HG02610 (cell line): ENCODE measurements at regions not wholly inside any gene's neighbourhood (a gene's known extent, or its start where the extent isn't known, plus 50 kb on each side); places are given as distances from the start of the nearest gene placed in this dataset.
"Not testable (repeated sequence)": the region's sequence is repeated elsewhere in the genome, so short reads cannot be mapped to it uniquely, and the experiment has no call there.

ENCODE experiments used
- ATAC-seq: cut with Tn5 transposase; IDR thresholded peaks from one replicate; pipeline ENCODE4 v1.9.1; 2021; ENCODE audit warnings: mild to moderate bottlenecking, moderate library complexity; ENCODE audit not compliant: unreplicated experiment

- no peak for ATAC-seq
Observed at GRCh38 chr7:37545619-37546534, 97.2 kb upstream of the ELMO1 start.

- no peak for ATAC-seq
Observed at GRCh38 chr7:37546677-37547076, 98.0 kb upstream of the ELMO1 start.

GRCh38 chr7:37549076-37549931 is 100.6 kb upstream of the ELMO1 start:
- ATAC-seq, result no peak

- no peak for ATAC-seq
Observed at GRCh38 chr7:37550426-37550825, 101.8 kb upstream of the ELMO1 start.

- ATAC-seq, result no peak
Observed at GRCh38 chr7:37550872-37551271, 102.2 kb upstream of the ELMO1 start.

- ATAC-seq, result no peak
Observed at GRCh38 chr7:37552030-37552429, 103.4 kb upstream of the ELMO1 start.

GRCh38 chr7:37552439-37552838 is 103.8 kb upstream of the ELMO1 start:
- not testable (repeated sequence) for ATAC-seq

- ATAC-seq, result no peak
Observed at GRCh38 chr7:37555528-37555927, 106.9 kb upstream of the ELMO1 start.

- ATAC-seq, result no peak
Observed at GRCh38 chr7:37557571-37558209, 109.0 kb upstream of the ELMO1 start.

GRCh38 chr7:37558320-37559096 is 109.8 kb upstream of the ELMO1 start:
- ATAC-seq, result no peak

- no peak for ATAC-seq
Observed at GRCh38 chr7:37570145-37570544, 113.4 kb upstream of the GPR141 start.

GRCh38 chr7:37571806-37572205 is 111.8 kb upstream of the GPR141 start:
- ATAC-seq, result no peak

GRCh38 chr7:37577412-37577811 is 106.2 kb upstream of the GPR141 start:
- ATAC-seq, result no peak

- ATAC-seq, result no peak
Observed at GRCh38 chr7:37577901-37578300, 105.7 kb upstream of the GPR141 start.

GRCh38 chr7:37578350-37578749 is 105.2 kb upstream of the GPR141 start:
- ATAC-seq, result no peak

GRCh38 chr7:37580376-37580775 is 103.2 kb upstream of the GPR141 start:
- ATAC-seq, result no peak

- ATAC-seq, result not testable (repeated sequence)
Observed at GRCh38 chr7:37584651-37585463, 98.7 kb upstream of the GPR141 start.

GRCh38 chr7:37590824-37591223 is 92.7 kb upstream of the GPR141 start:
- ATAC-seq, result no peak

- ATAC-seq, result no peak
Observed at GRCh38 chr7:37592366-37592765, 91.2 kb upstream of the GPR141 start.

- no peak for ATAC-seq
Observed at GRCh38 chr7:37594602-37595001, 89.0 kb upstream of the GPR141 start.
